Peyer's patch (tissue), 4 donors: ENCODE measurements at regions not wholly inside any gene's neighbourhood (a gene's known extent, or its start where the extent isn't known, plus 50 kb on each side); places are given as distances from the start of the nearest gene placed in this dataset.

Source experiments
- DNase-seq, 3 donors: peaks; one replicate each; pipeline ENCODE4 v3.0.0-alpha.2; 2017 to 2019
- H3K27ac ChIP-seq, 4 donors: fragments of 200-600 bp; sonication (generic); one replicate each; pipeline ENCODE4 v1.5.1; 2016 to 2019
- H3K27me3 ChIP-seq, 2 donors: fragments of 200-600 bp; sonication (generic); one replicate each; pipeline ENCODE4 v1.5.1; 2019
- H3K36me3 ChIP-seq, 3 donors: fragments of 200-600 bp; sonication (generic); one replicate each; pipeline ENCODE4 v1.5.1; 2016 to 2019
- H3K4me1 ChIP-seq, 4 donors: fragments of 200-600 bp; sonication (generic); one replicate each; pipeline ENCODE4 v1.5.1; 2016 to 2019
- H3K4me3 ChIP-seq, 4 donors: fragments of 200-600 bp; sonication (generic); 1 replicate in 3 of 4; 2 replicates in 1 of 4; pipeline ENCODE4 v1.5.1; 2016 to 2019; ENCODE audit warnings: mild to moderate bottlenecking in 1 of 4
- H3K9me3 ChIP-seq, 4 donors: fragments of 200-600 bp; sonication (generic); one replicate each; pipeline ENCODE4 v1.5.1; 2016 to 2019; ENCODE audit warnings: mild to moderate bottlenecking in 1 of 4
- CTCF ChIP-seq, 6 experiments: fragments of 450-650 bp in 4 of 6; fragments of 200-600 bp in 2 of 6; sonication (generic) in 1 of 6; IDR thresholded peaks; one replicate each; pipeline ENCODE4 v1.5.1; 2017 to 2019; ENCODE audit warnings: antibody characterized with exemption in 6 of 6, mild to moderate bottlenecking in 3 of 6, moderate library complexity in 1 of 6
- POLR2A ChIP-seq, 2 donors: fragments of 450-650 bp; IDR thresholded peaks; one replicate each; pipeline ENCODE4 v1.5.1; 2017; ENCODE audit warnings: antibody characterized with exemption in 2 of 2, mild to moderate bottlenecking in 2 of 2, moderate library complexity in 2 of 2

GRCh38 chr11:109981031-109981636, 112.1 kb upstream of the ZC3H12C start:
- no peak overlapping the region for H3K4me3 ChIP-seq
- no peaks in the 10 kb centered on the region for H3K36me3 ChIP-seq
- no peak for DNase-seq
- no peak overlapping the region for H3K27ac ChIP-seq
- no peaks in the 10 kb centered on the region for H3K9me3 ChIP-seq
- TF ChIP-seq CTCF (IDR thresholded peaks at IDR 0.05) (no peak), POLR2A (IDR thresholded peaks at IDR 0.05) (no peak)
- no peaks in the 10 kb centered on the region for H3K27me3 ChIP-seq
- H3K4me1 ChIP-seq: no peaks in the 10 kb centered on the region

- Histone ChIP-seq H3K27ac (no peak overlapping the region), H3K4me3 (no peak overlapping the region), H3K27me3 (no peaks in the 10 kb centered on the region), H3K4me1 (no peaks in the 10 kb centered on the region), H3K36me3 (no peaks in the 10 kb centered on the region), H3K9me3 (no peaks in the 10 kb centered on the region)
- TF ChIP-seq CTCF (IDR thresholded peaks at IDR 0.05) (no peak), POLR2A (IDR thresholded peaks at IDR 0.05) (no peak)
- DNase-seq: no peak
Observed at GRCh38 chr11:109983358-109983757, 109.8 kb upstream of the ZC3H12C start.

GRCh38 chr11:109984634-109985289, 108.4 kb upstream of the ZC3H12C start:
- no peaks in the 10 kb centered on the region for H3K9me3 ChIP-seq
- no peaks in the 10 kb centered on the region for H3K4me1 ChIP-seq
- no peak for TF ChIP-seq POLR2A (IDR thresholded peaks at IDR 0.05)
- TF ChIP-seq CTCF (IDR thresholded peaks at IDR 0.05): no peak
- DNase-seq: no peak
- no peak overlapping the region for H3K27ac ChIP-seq
- no peaks in the 10 kb centered on the region for H3K27me3 ChIP-seq
- no peaks in the 10 kb centered on the region for H3K36me3 ChIP-seq
- H3K4me3 ChIP-seq: no peak overlapping the region

- no peak for TF ChIP-seq CTCF (IDR thresholded peaks at IDR 0.05)
- no peak for TF ChIP-seq POLR2A (IDR thresholded peaks at IDR 0.05)
- no peak overlapping the region for H3K27ac ChIP-seq
- no peak overlapping the region for H3K4me3 ChIP-seq
- H3K27me3 ChIP-seq: no peaks in the 10 kb centered on the region
- H3K4me1 ChIP-seq: no peaks in the 10 kb centered on the region
- no peaks in the 10 kb centered on the region for H3K36me3 ChIP-seq
- DNase-seq: no peak
- no peaks in the 10 kb centered on the region for H3K9me3 ChIP-seq
Observed at GRCh38 chr11:109986488-109986887, 106.7 kb upstream of the ZC3H12C start.

- Histone ChIP-seq H3K4me3 (no peak overlapping the region), H3K27ac (no peak overlapping the region), H3K36me3 (no peaks in the 10 kb centered on the region), H3K4me1 (no peaks in the 10 kb centered on the region), H3K9me3 (no peaks in the 10 kb centered on the region), H3K27me3 (no peaks in the 10 kb centered on the region)
- TF ChIP-seq CTCF (IDR thresholded peaks at IDR 0.05) (no peak), POLR2A (IDR thresholded peaks at IDR 0.05) (no peak)
- no peak for DNase-seq
Observed at GRCh38 chr11:109991835-109992234, 101.4 kb upstream of the ZC3H12C start.
